Retinal pigment epithelial cell (primary cell): ENCODE measurements at regions not wholly inside any gene's neighbourhood (a gene's known extent, or its start where the extent isn't known, plus 50 kb on each side); places are given as distances from the start of the nearest gene placed in this dataset.

Source experiments
- DNase-seq: peaks from one replicate; pipeline ENCODE4 v3.0.0-alpha.2; 2010; ENCODE audit warnings: low read depth
- H3K4me3 ChIP-seq: 2 replicates; pipeline ENCODE4 v1.5.1; 2011; ENCODE audit warnings: mild to moderate bottlenecking, low read length, control low read depth, moderate library complexity
- CTCF ChIP-seq: conservative IDR thresholded peaks from 2 replicates; pipeline ENCODE4 v1.5.1; 2011; ENCODE audit warnings: low read depth, low read length, control low read depth, inconsistent platforms

GRCh38 chr5:18236386-18236785, 602.1 kb downstream of the TAF11L14 start:
- DNase-seq = no peak
- no peak for TF ChIP-seq CTCF

GRCh38 chr5:18238321-18238720, 604.1 kb downstream of the TAF11L14 start:
- DNase-seq = no peak
- no peak overlapping the region for H3K4me3 ChIP-seq
- TF ChIP-seq CTCF = no peak

More at GRCh38 chr5:18236386-18236785, 602.1 kb downstream of the TAF11L14 start:
- H3K4me3 ChIP-seq = no peak overlapping the region

- no peak for TF ChIP-seq CTCF
- no peak for DNase-seq
- H3K4me3 ChIP-seq = no peak overlapping the region
Measured at GRCh38 chr5:18240971-18241370, 606.7 kb downstream of the TAF11L14 start.

- no peak for TF ChIP-seq CTCF
- H3K4me3 ChIP-seq = no peak overlapping the region
- DNase-seq = no peak
Measured at GRCh38 chr5:18243846-18244245, 609.6 kb downstream of the TAF11L14 start.

GRCh38 chr5:18244309-18244708, 610.0 kb downstream of the TAF11L14 start:
- no peak for TF ChIP-seq CTCF
- H3K4me3 ChIP-seq = no peak overlapping the region
- DNase-seq = no peak

- no peak for TF ChIP-seq CTCF
- DNase-seq = no peak
- H3K4me3 ChIP-seq = no peak overlapping the region
Measured at GRCh38 chr5:18252559-18252958, 618.3 kb downstream of the TAF11L14 start.

- no peak overlapping the region for H3K4me3 ChIP-seq
- TF ChIP-seq CTCF = no peak
- DNase-seq = no peak
Measured at GRCh38 chr5:18264126-18264882, 630.0 kb downstream of the TAF11L14 start.
